HepG2 (cell line): ENCODE measurements at regions not wholly inside any gene's neighbourhood (a gene's known extent, or its start where the extent isn't known, plus 50 kb on each side); places are given as distances from the start of the nearest gene placed in this dataset.

Experiments used
- ATAC-seq: fragments of 200-7000 bp; cut with Tn5 transposase; 3 replicates; pipeline ENCODE4 v1.9.1; 2020; ENCODE audit warnings: mild to moderate bottlenecking, moderate library complexity
- BruUV-seq: library from RNA; stranded (reverse); fragments of 400-500 nt; replicated peaks from 2 replicates; lab custom pipeline; 2021; lab: Mats Ljungman, UMichigan
- CTCF ChIA-PET: fragments of 300-600 bp; formaldehyde crosslinking; extraction: SDS; loops from one replicate; lab custom pipeline; 2021; ENCODE audit warnings: low total read pairs, inconsistent platforms, low intra/inter-chr PET ratio; lab: Yijun Ruan, JAX
- POLR2A ChIA-PET: fragments of 350-600 bp; sonication (Branson Sonifier 250); formaldehyde crosslinking; loops from one replicate; lab custom pipeline; 2020; ENCODE audit warnings: antibody characterized with exemption, inconsistent platforms; lab: Yijun Ruan, JAX
- DNase-seq: peaks from one replicate; pipeline ENCODE4 v3.0.0-alpha.2; 2015; ENCODE audit warnings: low spot score
- FAIRE-seq: peaks from 3 replicates; lab custom pipeline; 2011; peaks lifted over from hg19 to GRCh38; lab: Jason Lieb, UNC
- H2AFZ ChIP-seq: one replicate; pipeline ENCODE4 v1.6.1; 2011; ENCODE audit warnings: low read length, inconsistent platforms
- H3K27ac ChIP-seq: fragments of 300-600 bp; 3 replicates; pipeline ENCODE4 v1.8.0; 2011; ENCODE audit warnings: mixed run types, mild to moderate bottlenecking, mixed read lengths, low read length, inconsistent platforms; ENCODE audit not compliant: insufficient read depth; ENCODE audit errors: extremely low read length
- H3K27me3 ChIP-seq, 2 experiments: fragments of 200-600 bp in 1 of 2; 2 replicates in 1 of 2; 3 replicates in 1 of 2; pipeline versions ENCODE4 v1.6.0 to v1.8.0; 2011; ENCODE audit warnings: low read length in 2 of 2, mild to moderate bottlenecking in 2 of 2, moderate library complexity in 2 of 2, inconsistent platforms in 1 of 2; ENCODE audit not compliant: insufficient read depth in 2 of 2, control insufficient read depth in 1 of 2
- H3K36me3 ChIP-seq, 2 experiments: fragments of 200-600 bp in 1 of 2; replicated peaks in 1 of 2; 2 replicates in 1 of 2; 3 replicates in 1 of 2; pipeline versions ENCODE4 v1.5.1 to v1.8.0; 2011; ENCODE audit warnings: low read length in 2 of 2, inconsistent platforms in 1 of 2; ENCODE audit not compliant: insufficient read depth in 2 of 2, control insufficient read depth in 1 of 2
- H3K4me1 ChIP-seq: 2 replicates; pipeline ENCODE4 v1.5.1; 2012; ENCODE audit warnings: low read length, inconsistent platforms; ENCODE audit not compliant: insufficient read depth
- H3K4me2 ChIP-seq: 2 replicates; pipeline ENCODE4 v1.6.0; 2011; ENCODE audit warnings: low read depth, low read length, inconsistent platforms
- H3K4me3 ChIP-seq, 3 experiments: fragments of 200-600 bp in 1 of 3; sonication (generic), shearing (Covaris generic) in 1 of 3; replicated peaks in 1 of 3; 2 replicates each; pipeline ENCODE4 v1.5.1; 2011 to 2016; ENCODE audit warnings: low read length in 3 of 3, inconsistent platforms in 2 of 3, low read depth in 2 of 3, mild to moderate bottlenecking in 2 of 3, control low read depth in 1 of 3, mixed read lengths in 1 of 3; ENCODE audit not compliant: insufficient read depth in 1 of 3
- H3K79me2 ChIP-seq: one replicate; pipeline ENCODE4 v1.6.1; 2011; ENCODE audit warnings: low read length, inconsistent platforms; ENCODE audit not compliant: insufficient read depth
- H3K9ac ChIP-seq: 2 replicates; pipeline ENCODE4 v1.6.0; 2011; ENCODE audit warnings: mild to moderate bottlenecking, low read depth, low read length, inconsistent platforms; ENCODE audit not compliant: insufficient read depth
- H3K9me3 ChIP-seq: 2 replicates; pipeline ENCODE4 v1.5.1; 2012; ENCODE audit warnings: mild to moderate bottlenecking, low read length
- H4K20me1 ChIP-seq: 2 replicates; pipeline ENCODE4 v1.6.0; 2011; ENCODE audit warnings: inconsistent platforms, mild to moderate bottlenecking, low read length, moderate library complexity; ENCODE audit not compliant: insufficient read depth
- ATF7-NPFF ChIP-seq: sonication (generic); formaldehyde crosslinking; IDR thresholded peaks from 2 replicates; pipeline ENCODE4 v1.8.1; 2023; ENCODE audit warnings: mild to moderate bottlenecking, low read depth, missing genetic modification reagents, moderate library complexity
- CHD2 ChIP-seq: IDR thresholded peaks from 2 replicates; pipeline ENCODE4 v1.6.1; 2011; ENCODE audit warnings: low read depth, low read length, improper control_type of control experiment
- MAF1 ChIP-seq: sonication (generic); formaldehyde crosslinking; IDR thresholded peaks from 2 replicates; pipeline ENCODE4 v1.5.0; 2020; ENCODE audit warnings: missing genetic modification reagents, borderline replicate concordance
- NFE2 ChIP-seq: sonication (generic); formaldehyde crosslinking; IDR thresholded peaks from 2 replicates; pipeline ENCODE4 v1.4.0; 2020; ENCODE audit warnings: missing genetic modification reagents
- NFE2L2 ChIP-seq: fragments of 150-350 bp; IDR thresholded peaks from 2 replicates; pipeline ENCODE4 v1.6.1; 2014; ENCODE audit warnings: low read length
- NONO ChIP-seq, 2 experiments: fragments of 450-650 bp in 1 of 2; sonication (generic) in 1 of 2; formaldehyde crosslinking in 1 of 2; IDR thresholded peaks in 1 of 2; conservative IDR thresholded peaks in 1 of 2; 2 replicates each; pipeline versions ENCODE4 v1.6.1 to v1.8.0; 2017 to 2022; ENCODE audit warnings: mild to moderate bottlenecking in 1 of 2, missing genetic modification reagents in 1 of 2, moderate library complexity in 1 of 2
- PLSCR1 ChIP-seq: sonication (generic); formaldehyde crosslinking; IDR thresholded peaks from 2 replicates; pipeline ENCODE4 v1.5.0; 2020; ENCODE audit warnings: missing genetic modification reagents, mild to moderate bottlenecking, borderline replicate concordance
- SAFB2 ChIP-seq: sonication (generic); formaldehyde crosslinking; IDR thresholded peaks from 2 replicates; pipeline ENCODE4 v1.5.1; 2020; ENCODE audit warnings: missing genetic modification reagents, low read depth, mild to moderate bottlenecking, borderline replicate concordance
- SOX5 ChIP-seq: IDR thresholded peaks from 2 replicates; pipeline ENCODE4 v1.6.1; 2016; ENCODE audit warnings: borderline replicate concordance
- SOX6 ChIP-seq, 2 experiments: fragments of 450-650 bp in 1 of 2; sonication (generic) in 1 of 2; formaldehyde crosslinking in 1 of 2; IDR thresholded peaks; 2 replicates each; pipeline versions ENCODE4 v1.4.0 to v1.6.1; 2017 to 2020; ENCODE audit warnings: antibody characterized with exemption in 1 of 2, mild to moderate bottlenecking in 1 of 2, missing genetic modification reagents in 1 of 2
- TBX3 ChIP-seq: fragments of 450-650 bp; IDR thresholded peaks from 2 replicates; pipeline ENCODE4 v1.6.1; 2017; ENCODE audit warnings: antibody characterized with exemption, mild to moderate bottlenecking, inconsistent platforms, borderline replicate concordance
- TFDP1 ChIP-seq: IDR thresholded peaks from 2 replicates; pipeline ENCODE4 v1.6.1; 2016; ENCODE audit warnings: missing compliant biosample characterization, missing genetic modification reagents, borderline replicate concordance
- THAP8 ChIP-seq: sonication (generic); formaldehyde crosslinking; IDR thresholded peaks from 2 replicates; pipeline ENCODE4 v1.5.1; 2020; ENCODE audit warnings: missing genetic modification reagents, mild to moderate bottlenecking, borderline replicate concordance
- UBTF ChIP-seq: sonication (generic); formaldehyde crosslinking; IDR thresholded peaks from 2 replicates; pipeline ENCODE4 v1.4.0; 2020; ENCODE audit warnings: mild to moderate bottlenecking, missing genetic modification reagents
- ZBTB46 ChIP-seq: sonication (generic); formaldehyde crosslinking; IDR thresholded peaks from 2 replicates; pipeline ENCODE4 v1.4.0; 2020; ENCODE audit warnings: mild to moderate bottlenecking, missing genetic modification reagents, borderline replicate concordance
- ZNF207 ChIP-seq: fragments of 450-650 bp; IDR thresholded peaks from 2 replicates; pipeline ENCODE4 v1.6.1; 2016; ENCODE audit warnings: antibody characterized with exemption, borderline replicate concordance
- ZNF256 ChIP-seq: sonication (generic); formaldehyde crosslinking; conservative IDR thresholded peaks from 2 replicates; pipeline ENCODE4 v1.4.0; 2020; ENCODE audit warnings: missing genetic modification reagents
- WGBS: methylation state at CpG from one replicate; pipeline ENCODE4 v1.1.6; 2017; ENCODE audit warnings: low lambda C conversion rate; 5-methylcytosine and 5-hydroxymethylcytosine counted together
- in situ Hi-C: cut with HindIII; loops from 2 replicates; pipeline ENCODE4 v1.10.0; 2017; ENCODE audit warnings: low pct_unique_long_range_greater_than_20kb; ENCODE audit not compliant: extremely low pct_ligation_motif_present
- intact Hi-C: fragments of 100-400 bp; cut with micrococcal nuclease; formaldehyde crosslinking; loops from one replicate; pipeline ENCODE4 v1.10.0; 2022; ENCODE audit not compliant: unreplicated experiment

GRCh38 chr10:130479926-130480325 lies 343.7 kb downstream of the GLRX3 start:
- H3K79me2 ChIP-seq: no peaks in the 10 kb centered on the region
- H3K27ac ChIP-seq: no peak overlapping the region
- no TSS peak for BruUV-seq
- ATAC-seq (no peak), DNase-seq (no peak), FAIRE-seq (no peak)
- no peaks in the 10 kb centered on the region for H3K36me3 ChIP-seq
- no peak overlapping the region for H3K4me2 ChIP-seq
- intact Hi-C loops: no loop called here
- H3K9ac ChIP-seq: no peak overlapping the region
- POLR2A ChIA-PET: no interaction called here
- WGBS: 12% methylated on average over 6 of the region's 8 CpGs
- no peak overlapping the region for H2AFZ ChIP-seq
- H4K20me1 ChIP-seq: no peaks in the 10 kb centered on the region; the same call in 1 of the 2 replicates
- no peaks in the 10 kb centered on the region for H3K9me3 ChIP-seq
- TF ChIP-seq CHD2 (no peak), NFE2 (CRISPR knock-in tag) (no peak), TBX3 (no peak), UBTF (CRISPR knock-in tag) (no peak), ATF7-NPFF (CRISPR knock-in tag) (no peak), SAFB2 (CRISPR knock-in tag) (no peak), ZBTB46 (CRISPR knock-in tag) (no peak), MAF1 (CRISPR knock-in tag) (no peak), ZNF256 (no peak), PLSCR1 (CRISPR knock-in tag) (no peak), SOX6 (IDR thresholded peaks at IDR 0.05) (no peak), SOX6 (CRISPR knock-in tag; IDR thresholded peaks at IDR 0.05) (no peak), SOX5 (CRISPR knock-in tag) (no peak), THAP8 (CRISPR knock-in tag) (no peak), NFE2L2 (no peak), TFDP1 (CRISPR knock-in tag) (no peak), NONO (IDR thresholded peaks at IDR 0.05) (no peak), NONO (CRISPR knock-in tag; conservative IDR thresholded peaks at IDR 0.05) (no peak), ZNF207 (no peak)
- no peak overlapping the region for H3K4me3 ChIP-seq
- in situ Hi-C loops: no loop called here
- H3K4me1 ChIP-seq: no peaks in the 10 kb centered on the region
- H3K27me3 ChIP-seq: peaks cover 1 to 21% of the 10 kb centered on the region in 2 experiments; a peak in 3 of 5 replicates
- CTCF ChIA-PET: no interaction called here
